Effector CD8-positive, alpha-beta T cell (primary cell): ENCODE measurements at regions not wholly inside any gene's neighbourhood (a gene's known extent, or its start where the extent isn't known, plus 50 kb on each side); places are given as distances from the start of the nearest gene placed in this dataset.
"Not testable (repeated sequence)": the region's sequence is repeated elsewhere in the genome, so short reads cannot be mapped to it uniquely, and the experiment has no call there.

ENCODE experiments used
- DNase-seq: peaks from one replicate; lab custom pipeline; 2025; lab: John Stamatoyannopoulos, UW

GRCh38 chr12:131571827-131572226, 139.1 kb upstream of the SFSWAP start:
- no peak for DNase-seq

- DNase-seq, result no peak
Observed at GRCh38 chr12:131572626-131573025, 138.3 kb upstream of the SFSWAP start.

GRCh38 chr12:131573631-131574394, 137.1 kb upstream of the SFSWAP start:
- no peak for DNase-seq

GRCh38 chr12:131574395-131574771, 136.5 kb upstream of the SFSWAP start:
- DNase-seq, result no peak

GRCh38 chr12:131575371-131575770, 135.5 kb upstream of the SFSWAP start:
- DNase-seq, result no peak

- DNase-seq, result not testable (repeated sequence)
Observed at GRCh38 chr12:131576734-131577133, 134.2 kb upstream of the SFSWAP start.

- DNase-seq, result no peak
Observed at GRCh38 chr12:131577766-131578165, 133.1 kb upstream of the SFSWAP start.

- DNase-seq, result no peak
Observed at GRCh38 chr12:131578828-131579470, 131.9 kb upstream of the SFSWAP start.

GRCh38 chr12:131583090-131583712, 127.7 kb upstream of the SFSWAP start:
- DNase-seq, result no peak

- DNase-seq, result no peak
Observed at GRCh38 chr12:131586269-131586668, 124.6 kb upstream of the SFSWAP start.

- DNase-seq, result no peak
Observed at GRCh38 chr12:131586761-131587160, 124.1 kb upstream of the SFSWAP start.

- no peak for DNase-seq
Observed at GRCh38 chr12:131587565-131587964, 123.3 kb upstream of the SFSWAP start.

GRCh38 chr12:131589221-131589897, 121.5 kb upstream of the SFSWAP start:
- no peak for DNase-seq

- no peak for DNase-seq
Observed at GRCh38 chr12:131589966-131590365, 120.9 kb upstream of the SFSWAP start.

GRCh38 chr12:131591136-131591535, 119.8 kb upstream of the SFSWAP start:
- DNase-seq, result no peak

GRCh38 chr12:131591714-131592709, 118.9 kb upstream of the SFSWAP start:
- DNase-seq, result no peak

GRCh38 chr12:131592972-131593371, 117.9 kb upstream of the SFSWAP start:
- no peak for DNase-seq

GRCh38 chr12:131593406-131593805, 117.5 kb upstream of the SFSWAP start:
- DNase-seq, result no peak

- DNase-seq, result no peak
Observed at GRCh38 chr12:131596115-131596514, 114.8 kb upstream of the SFSWAP start.

- DNase-seq, result no peak
Observed at GRCh38 chr12:131597333-131597732, 113.6 kb upstream of the SFSWAP start.

GRCh38 chr12:131598717-131599116, 112.2 kb upstream of the SFSWAP start:
- DNase-seq, result no peak
